Eye (tissue), 1 donor: ENCODE measurements at regions not wholly inside any gene's neighbourhood (a gene's known extent, or its start where the extent isn't known, plus 50 kb on each side); places are given as distances from the start of the nearest gene placed in this dataset.

Source experiments
- DNase-seq: peaks from one replicate; pipeline ENCODE4 v3.0.0-alpha.2; 2015

GRCh38 chr6:4008324-4009047, 70.5 kb downstream of the FAM217A start:
- DNase-seq, result peak; percentile 85

GRCh38 chr6:4009486-4009885, 69.5 kb downstream of the FAM217A start:
- DNase-seq, result no peak

GRCh38 chr6:4010048-4010447, 68.9 kb downstream of the FAM217A start:
- no peak for DNase-seq

- no peak for DNase-seq
Observed at GRCh38 chr6:4010689-4011090, 68.2 kb downstream of the FAM217A start.

GRCh38 chr6:4012826-4013225, 66.1 kb downstream of the FAM217A start:
- DNase-seq, result no peak

GRCh38 chr6:4017058-4017739, 61.7 kb downstream of the FAM217A start:
- peak; percentile 66 for DNase-seq

- DNase-seq, result no peak
Observed at GRCh38 chr6:4017834-4018170, 61.1 kb downstream of the FAM217A start.

- peak; percentile 99 for DNase-seq
Observed at GRCh38 chr6:4018171-4018923, 60.6 kb downstream of the FAM217A start.
